ENCODE measurements at regions not wholly inside any gene's neighbourhood (a gene's known extent, or its start where the extent isn't known, plus 50 kb on each side); places are given as distances from the start of the nearest gene placed in this dataset.

DNA sequence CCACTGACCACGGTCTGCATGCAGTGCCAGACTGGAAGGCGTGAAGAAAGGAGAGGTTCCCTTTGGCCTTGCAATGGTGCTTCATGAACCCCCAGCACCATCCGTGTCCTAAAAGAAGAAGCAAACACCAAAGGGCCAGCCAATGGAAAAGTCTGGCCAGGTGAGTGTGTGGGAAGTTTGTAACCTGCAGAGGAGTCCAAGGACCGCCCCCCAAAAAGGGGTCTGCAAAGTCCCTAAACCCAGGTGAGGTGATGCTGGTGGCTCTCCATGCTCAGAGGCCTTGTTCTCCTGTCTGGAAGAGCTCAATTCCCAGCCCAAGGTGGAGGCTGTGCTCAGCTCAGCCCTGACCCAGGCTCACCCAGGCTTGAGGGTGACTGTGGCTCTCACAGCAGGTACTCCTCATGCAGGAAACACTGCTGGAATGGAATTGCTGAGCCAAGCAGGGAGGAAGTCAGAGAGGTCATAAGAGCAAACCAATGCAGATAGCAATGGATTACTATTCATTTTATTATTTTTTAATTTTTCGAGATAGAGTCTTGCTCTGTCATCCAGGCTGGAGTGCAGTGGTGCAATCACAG lies 52.4 kb upstream of the NANOS1 start:
- DNase-seq: no peak
- Mint-ChIP-seq H3K27ac (no peak overlapping the region), H3K4me3 (no peak overlapping the region), H3K9me3 (peaks cover 2% of the 10 kb centered on the region), H3K27me3 (peaks cover 23% of the 10 kb centered on the region), H3K4me1 (ENCODE audit: low read depth) (no peaks in the 10 kb centered on the region), H3K36me3 (ENCODE audit: low read depth) (no peaks in the 10 kb centered on the region)

GRCh38 chr10:118977835-118978234 lies 51.7 kb upstream of the NANOS1 start:
- Mint-ChIP-seq H3K4me1 (ENCODE audit: low read depth) (no peaks in the 10 kb centered on the region), H3K4me3 (no peak overlapping the region), H3K9me3 (peaks cover 2% of the 10 kb centered on the region), H3K27ac (no peak overlapping the region), H3K27me3 (peaks cover 23% of the 10 kb centered on the region), H3K36me3 (ENCODE audit: low read depth) (no peaks in the 10 kb centered on the region)
- no peak for DNase-seq

DNA sequence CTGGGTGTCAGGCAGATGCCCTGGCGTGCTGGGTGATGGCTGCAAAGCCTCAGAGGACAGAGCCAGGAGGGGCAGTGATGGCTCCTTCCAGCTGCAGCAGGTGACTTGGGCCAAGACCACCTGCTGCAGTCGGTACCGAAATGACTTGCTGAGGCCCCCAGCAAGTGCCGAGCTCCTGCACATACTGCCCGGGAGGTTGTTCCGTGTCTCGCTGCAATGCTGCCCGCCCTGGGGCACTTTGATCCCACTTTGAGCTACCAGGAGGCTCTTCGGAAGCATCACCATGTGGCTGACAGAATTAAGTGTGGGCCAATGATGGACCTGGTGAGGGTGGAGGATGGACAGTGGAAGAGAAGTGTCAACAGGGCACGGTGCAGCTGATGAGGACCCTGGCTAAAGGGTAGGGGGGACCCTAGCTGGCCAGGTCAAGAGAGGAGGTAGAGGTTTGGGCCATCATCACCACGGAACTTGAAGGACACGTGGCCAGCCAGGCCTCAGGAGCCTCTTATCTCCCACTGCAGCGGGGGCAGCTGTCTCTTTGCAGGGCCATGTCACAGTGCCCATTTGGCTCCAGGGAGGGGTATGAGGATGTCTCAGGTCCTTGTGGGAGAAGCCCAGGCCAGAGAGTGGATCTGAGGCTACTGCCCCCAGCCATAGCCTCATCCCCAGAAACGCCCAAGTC lies 51.1 kb upstream of the NANOS1 start:
- DNase-seq: no peak
- Mint-ChIP-seq H3K27me3 (peaks cover 18% of the 10 kb centered on the region), H3K9me3 (peaks cover 2% of the 10 kb centered on the region), H3K27ac (no peak overlapping the region), H3K4me1 (ENCODE audit: low read depth) (no peaks in the 10 kb centered on the region), H3K36me3 (ENCODE audit: low read depth) (no peaks in the 10 kb centered on the region), H3K4me3 (no peak overlapping the region)

DNA sequence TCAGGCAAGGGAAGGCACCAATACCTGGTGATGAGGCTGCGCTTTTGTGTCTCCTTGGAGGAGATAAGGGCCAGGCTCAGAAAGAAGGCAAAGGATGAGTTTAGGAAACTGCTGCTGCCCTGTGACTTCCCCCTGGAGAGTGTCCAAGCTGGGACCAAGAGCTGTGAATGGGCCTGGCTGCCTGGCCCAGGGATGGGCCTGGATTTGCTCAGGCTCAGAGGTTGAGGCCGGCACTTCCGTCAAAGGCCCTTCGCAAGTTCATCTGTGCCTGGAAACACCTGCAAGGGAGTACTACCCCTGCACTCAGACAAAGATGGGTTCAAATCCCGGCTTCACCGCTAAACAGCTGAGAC lies 50.5 kb upstream of the NANOS1 start:
- no peak for DNase-seq
- Mint-ChIP-seq H3K4me3 (no peak overlapping the region), H3K27ac (no peak overlapping the region), H3K9me3 (no peaks in the 10 kb centered on the region), H3K27me3 (peaks cover 18% of the 10 kb centered on the region), H3K36me3 (ENCODE audit: low read depth) (no peaks in the 10 kb centered on the region), H3K4me1 (ENCODE audit: low read depth) (no peaks in the 10 kb centered on the region)

- Mint-ChIP-seq H3K9me3 (peaks cover 5% of the 10 kb centered on the region), H3K4me3 (no peak overlapping the region), H3K27ac (no peak overlapping the region), H3K4me1 (ENCODE audit: low read depth) (no peaks in the 10 kb centered on the region), H3K27me3 (peaks cover 21% of the 10 kb centered on the region), H3K36me3 (ENCODE audit: low read depth) (peaks cover 3% of the 10 kb centered on the region)
- no peak for DNase-seq
Measured at GRCh38 chr10:118979661-118980060, 49.9 kb upstream of the NANOS1 start.

Measured in activated T-cell treated with anti-CD3 and anti-CD28 coated beads, Interleukin-2, amount 50 U/mL, for 24 hours (primary cell).